ENCODE measurements at regions not wholly inside any gene's neighbourhood (a gene's known extent, or its start where the extent isn't known, plus 50 kb on each side); places are given as distances from the start of the nearest gene placed in this dataset.

- no peak for DNase-seq
Measured at GRCh38 chr18:46266473-46266872, 162.3 kb downstream of the HAUS1 start.

GRCh38 chr18:46268671-46269070 is 164.5 kb downstream of the HAUS1 start:
- DNase-seq: peak; percentile 74

GRCh38 chr18:46269275-46269674 is 165.1 kb downstream of the HAUS1 start:
- DNase-seq: no peak

GRCh38 chr18:46271488-46271887 is 167.3 kb downstream of the HAUS1 start:
- no peak for DNase-seq

- DNase-seq: no peak
Measured at GRCh38 chr18:46273861-46274260, 169.7 kb downstream of the HAUS1 start.

- DNase-seq: no peak
Measured at GRCh38 chr18:46274266-46274665, 170.1 kb downstream of the HAUS1 start.

GRCh38 chr18:46275370-46275769 is 171.2 kb downstream of the HAUS1 start:
- no peak for DNase-seq

GRCh38 chr18:46276748-46277147 is 172.6 kb downstream of the HAUS1 start:
- no peak for DNase-seq

- DNase-seq: no peak
Measured at GRCh38 chr18:46278481-46279465, 174.6 kb downstream of the HAUS1 start.

GRCh38 chr18:46279673-46280072 is 175.5 kb downstream of the HAUS1 start:
- no peak for DNase-seq

GRCh38 chr18:46281185-46282176 is 177.3 kb downstream of the HAUS1 start:
- DNase-seq: peak; percentile 50

GRCh38 chr18:46282177-46282570 is 178.0 kb downstream of the HAUS1 start:
- no peak for DNase-seq

- DNase-seq: no peak
Measured at GRCh38 chr18:46282646-46283045, 178.5 kb downstream of the HAUS1 start.

GRCh38 chr18:46283268-46283667 is 179.1 kb downstream of the HAUS1 start:
- no peak for DNase-seq

GRCh38 chr18:46283895-46284295 is 179.7 kb downstream of the HAUS1 start:
- DNase-seq: peak; percentile 37

- no peak for DNase-seq
Measured at GRCh38 chr18:46289463-46289862, 185.3 kb downstream of the HAUS1 start.

- no peak for DNase-seq
Measured at GRCh38 chr18:46289931-46290330, 185.7 kb downstream of the HAUS1 start.

GRCh38 chr18:46290440-46291020 is 186.3 kb downstream of the HAUS1 start:
- no peak for DNase-seq

- DNase-seq: no peak
Measured at GRCh38 chr18:46291149-46291548, 187.0 kb downstream of the HAUS1 start.

GRCh38 chr18:46293742-46294181 is 189.6 kb downstream of the HAUS1 start:
- no peak for DNase-seq

GRCh38 chr18:46294318-46294717 is 190.1 kb downstream of the HAUS1 start:
- no peak for DNase-seq

- DNase-seq: no peak
Measured at GRCh38 chr18:46294751-46295150, 190.6 kb downstream of the HAUS1 start.

- no peak for DNase-seq
Measured at GRCh38 chr18:46295416-46295815, 191.2 kb downstream of the HAUS1 start.
